Vagina (tissue), 2 donors: ENCODE measurements at regions not wholly inside any gene's neighbourhood (a gene's known extent, or its start where the extent isn't known, plus 50 kb on each side); places are given as distances from the start of the nearest gene placed in this dataset.
"Not testable (repeated sequence)": the region's sequence is repeated elsewhere in the genome, so short reads cannot be mapped to it uniquely, and the experiment has no call there.

ENCODE experiments used
- CTCF ChIP-seq, 3 experiments: fragments of 450-650 bp in 2 of 3; fragments of 200-600 bp in 1 of 3; sonication (generic) in 1 of 3; IDR thresholded peaks; one replicate each; pipeline ENCODE4 v1.5.1; 2017 to 2019; ENCODE audit warnings: antibody characterized with exemption in 3 of 3, mild to moderate bottlenecking in 2 of 3, moderate library complexity in 2 of 3
- POLR2A ChIP-seq, 2 donors: fragments of 450-650 bp; IDR thresholded peaks; one replicate each; pipeline ENCODE4 v1.6.1; 2017; ENCODE audit warnings: antibody characterized with exemption in 2 of 2, mild to moderate bottlenecking in 2 of 2, moderate library complexity in 2 of 2
- POLR2AphosphoS5 ChIP-seq, 2 donors: sonication (generic); formaldehyde crosslinking; IDR thresholded peaks; one replicate each; pipeline ENCODE4 v1.9.0; 2017; ENCODE audit warnings: antibody characterized with exemption in 2 of 2, mild to moderate bottlenecking in 2 of 2, low read depth in 1 of 2; ENCODE audit not compliant: insufficient read depth in 1 of 2

- TF ChIP-seq CTCF (IDR thresholded peaks at IDR 0.05); POLR2AphosphoS5 (IDR thresholded peaks at IDR 0.05; ENCODE audit: insufficient read depth in 1 of 2, low read depth in 1 of 2); POLR2A (IDR thresholded peaks at IDR 0.05): not testable (repeated sequence)
Observed at GRCh38 chr7:86340407-86340806, 303.3 kb upstream of the GRM3 start.
